ENCODE measurements at regions not wholly inside any gene's neighbourhood (a gene's known extent, or its start where the extent isn't known, plus 50 kb on each side); places are given as distances from the start of the nearest gene placed in this dataset.

- no peaks in the 10 kb centered on the region for H3K4me1 ChIP-seq (ENCODE audit: control insufficient read depth, insufficient read depth, low read length)
- no peaks in the 10 kb centered on the region for H3K9me3 ChIP-seq (ENCODE audit: control insufficient read depth, low read length)
- H3K27me3 ChIP-seq (ENCODE audit: control insufficient read depth, insufficient read depth, low read length, poor library complexity, severe bottlenecking): no peaks in the 10 kb centered on the region
- H3K36me3 ChIP-seq (ENCODE audit: control insufficient read depth, insufficient read depth, low read length): no peaks in the 10 kb centered on the region
- H3K27ac ChIP-seq (ENCODE audit: insufficient read depth, low read depth, low read length, poor library complexity, severe bottlenecking): no peak overlapping the region
- no peak overlapping the region for H3K4me3 ChIP-seq (ENCODE audit: insufficient read depth, low read depth, low read length)
Observed at GRCh38 chr17:71741836-71742235, 379.0 kb upstream of the SOX9 start.

- no peaks in the 10 kb centered on the region for H3K36me3 ChIP-seq (ENCODE audit: control insufficient read depth, insufficient read depth, low read length)
- H3K27me3 ChIP-seq (ENCODE audit: control insufficient read depth, insufficient read depth, low read length, poor library complexity, severe bottlenecking): no peaks in the 10 kb centered on the region
- no peaks in the 10 kb centered on the region for H3K9me3 ChIP-seq (ENCODE audit: control insufficient read depth, low read length)
- no peak overlapping the region for H3K27ac ChIP-seq (ENCODE audit: insufficient read depth, low read depth, low read length, poor library complexity, severe bottlenecking)
- no peak overlapping the region for H3K4me3 ChIP-seq (ENCODE audit: insufficient read depth, low read depth, low read length)
- H3K4me1 ChIP-seq (ENCODE audit: control insufficient read depth, insufficient read depth, low read length): no peaks in the 10 kb centered on the region
Observed at GRCh38 chr17:71748872-71749271, 371.9 kb upstream of the SOX9 start.

- H3K27ac ChIP-seq (ENCODE audit: insufficient read depth, low read depth, low read length, poor library complexity, severe bottlenecking): no peak overlapping the region
- H3K4me3 ChIP-seq (ENCODE audit: insufficient read depth, low read depth, low read length): no peak overlapping the region
- H3K9me3 ChIP-seq (ENCODE audit: control insufficient read depth, low read length): no peaks in the 10 kb centered on the region
- 92 to 93% methylated on average over 3 of the region's 3 CpGs for WGBS, 2 experiments
- H3K36me3 ChIP-seq (ENCODE audit: control insufficient read depth, insufficient read depth, low read length): no peaks in the 10 kb centered on the region
- H3K27me3 ChIP-seq (ENCODE audit: control insufficient read depth, insufficient read depth, low read length, poor library complexity, severe bottlenecking): no peaks in the 10 kb centered on the region
- no peaks in the 10 kb centered on the region for H3K4me1 ChIP-seq (ENCODE audit: control insufficient read depth, insufficient read depth, low read length)
Observed at GRCh38 chr17:71753070-71753469, 367.8 kb upstream of the SOX9 start.

- no peak overlapping the region for H3K27ac ChIP-seq (ENCODE audit: insufficient read depth, low read depth, low read length, poor library complexity, severe bottlenecking)
- no peaks in the 10 kb centered on the region for H3K27me3 ChIP-seq (ENCODE audit: control insufficient read depth, insufficient read depth, low read length, poor library complexity, severe bottlenecking)
- no peaks in the 10 kb centered on the region for H3K36me3 ChIP-seq (ENCODE audit: control insufficient read depth, insufficient read depth, low read length)
- H3K4me1 ChIP-seq (ENCODE audit: control insufficient read depth, insufficient read depth, low read length): no peaks in the 10 kb centered on the region
- no peak overlapping the region for H3K4me3 ChIP-seq (ENCODE audit: insufficient read depth, low read depth, low read length)
- 90 to 92% methylated on average over 5 of the region's 5 CpGs for WGBS, 2 experiments
- H3K9me3 ChIP-seq (ENCODE audit: control insufficient read depth, low read length): no peaks in the 10 kb centered on the region
Observed at GRCh38 chr17:71757156-71757555, 363.7 kb upstream of the SOX9 start.

- WGBS, 2 experiments: no CpG with 5 or more reads among the region's 1 CpG
- no peaks in the 10 kb centered on the region for H3K36me3 ChIP-seq (ENCODE audit: control insufficient read depth, insufficient read depth, low read length)
- H3K4me3 ChIP-seq (ENCODE audit: insufficient read depth, low read depth, low read length): no peak overlapping the region
- H3K4me1 ChIP-seq (ENCODE audit: control insufficient read depth, insufficient read depth, low read length): no peaks in the 10 kb centered on the region
- H3K9me3 ChIP-seq (ENCODE audit: control insufficient read depth, low read length): no peaks in the 10 kb centered on the region
- H3K27me3 ChIP-seq (ENCODE audit: control insufficient read depth, insufficient read depth, low read length, poor library complexity, severe bottlenecking): no peaks in the 10 kb centered on the region
- H3K27ac ChIP-seq (ENCODE audit: insufficient read depth, low read depth, low read length, poor library complexity, severe bottlenecking): no peak overlapping the region
Observed at GRCh38 chr17:71757956-71758355, 362.9 kb upstream of the SOX9 start.

GRCh38 chr17:71759422-71760060, 361.3 kb upstream of the SOX9 start:
- H3K27ac ChIP-seq (ENCODE audit: insufficient read depth, low read depth, low read length, poor library complexity, severe bottlenecking): no peak overlapping the region
- no peak overlapping the region for H3K4me3 ChIP-seq (ENCODE audit: insufficient read depth, low read depth, low read length)
- H3K36me3 ChIP-seq (ENCODE audit: control insufficient read depth, insufficient read depth, low read length): no peaks in the 10 kb centered on the region
- WGBS, 2 experiments: 95 to 97% methylated on average over 5 to 7 of the region's 8 CpGs
- no peaks in the 10 kb centered on the region for H3K4me1 ChIP-seq (ENCODE audit: control insufficient read depth, insufficient read depth, low read length)
- no peaks in the 10 kb centered on the region for H3K9me3 ChIP-seq (ENCODE audit: control insufficient read depth, low read length)
- H3K27me3 ChIP-seq (ENCODE audit: control insufficient read depth, insufficient read depth, low read length, poor library complexity, severe bottlenecking): no peaks in the 10 kb centered on the region

GRCh38 chr17:71760062-71760720, 360.6 kb upstream of the SOX9 start:
- no peaks in the 10 kb centered on the region for H3K36me3 ChIP-seq (ENCODE audit: control insufficient read depth, insufficient read depth, low read length)
- no peaks in the 10 kb centered on the region for H3K9me3 ChIP-seq (ENCODE audit: control insufficient read depth, low read length)
- H3K27ac ChIP-seq (ENCODE audit: insufficient read depth, low read depth, low read length, poor library complexity, severe bottlenecking): no peak overlapping the region
- no peak overlapping the region for H3K4me3 ChIP-seq (ENCODE audit: insufficient read depth, low read depth, low read length)
- H3K4me1 ChIP-seq (ENCODE audit: control insufficient read depth, insufficient read depth, low read length): no peaks in the 10 kb centered on the region
- WGBS, 2 experiments: 74 to 75% methylated on average over 5 of the region's 6 CpGs
- H3K27me3 ChIP-seq (ENCODE audit: control insufficient read depth, insufficient read depth, low read length, poor library complexity, severe bottlenecking): no peaks in the 10 kb centered on the region

GRCh38 chr17:71762526-71762925, 358.3 kb upstream of the SOX9 start:
- no peak overlapping the region for H3K4me3 ChIP-seq (ENCODE audit: insufficient read depth, low read depth, low read length)
- no peak overlapping the region for H3K27ac ChIP-seq (ENCODE audit: insufficient read depth, low read depth, low read length, poor library complexity, severe bottlenecking)
- no peaks in the 10 kb centered on the region for H3K9me3 ChIP-seq (ENCODE audit: control insufficient read depth, low read length)
- no peaks in the 10 kb centered on the region for H3K4me1 ChIP-seq (ENCODE audit: control insufficient read depth, insufficient read depth, low read length)
- H3K27me3 ChIP-seq (ENCODE audit: control insufficient read depth, insufficient read depth, low read length, poor library complexity, severe bottlenecking): no peaks in the 10 kb centered on the region
- H3K36me3 ChIP-seq (ENCODE audit: control insufficient read depth, insufficient read depth, low read length): no peaks in the 10 kb centered on the region
- 95 to 96% methylated on average over 3 of the region's 3 CpGs for WGBS, 2 experiments

- no peak overlapping the region for H3K27ac ChIP-seq (ENCODE audit: insufficient read depth, low read depth, low read length, poor library complexity, severe bottlenecking)
- no peaks in the 10 kb centered on the region for H3K4me1 ChIP-seq (ENCODE audit: control insufficient read depth, insufficient read depth, low read length)
- H3K27me3 ChIP-seq (ENCODE audit: control insufficient read depth, insufficient read depth, low read length, poor library complexity, severe bottlenecking): no peaks in the 10 kb centered on the region
- WGBS, 2 experiments: 49 to 52% methylated on average over 3 of the region's 3 CpGs
- no peaks in the 10 kb centered on the region for H3K36me3 ChIP-seq (ENCODE audit: control insufficient read depth, insufficient read depth, low read length)
- no peak overlapping the region for H3K4me3 ChIP-seq (ENCODE audit: insufficient read depth, low read depth, low read length)
- no peaks in the 10 kb centered on the region for H3K9me3 ChIP-seq (ENCODE audit: control insufficient read depth, low read length)
Observed at GRCh38 chr17:71764505-71764904, 356.3 kb upstream of the SOX9 start.

GRCh38 chr17:71765437-71765836, 355.4 kb upstream of the SOX9 start:
- Histone ChIP-seq H3K27ac (ENCODE audit: insufficient read depth, low read depth, low read length, poor library complexity, severe bottlenecking) (no peak overlapping the region), H3K4me3 (ENCODE audit: insufficient read depth, low read depth, low read length) (no peak overlapping the region), H3K4me1 (ENCODE audit: control insufficient read depth, insufficient read depth, low read length) (no peaks in the 10 kb centered on the region), H3K9me3 (ENCODE audit: control insufficient read depth, low read length) (no peaks in the 10 kb centered on the region), H3K36me3 (ENCODE audit: control insufficient read depth, insufficient read depth, low read length) (no peaks in the 10 kb centered on the region), H3K27me3 (ENCODE audit: control insufficient read depth, insufficient read depth, low read length, poor library complexity, severe bottlenecking) (no peaks in the 10 kb centered on the region)
- WGBS, 2 experiments: 90 to 94% methylated on average over 2 of the region's 2 CpGs

Data from ectodermal cell (in vitro differentiated cells).